OCI-LY7 (cell line): ENCODE measurements at regions not wholly inside any gene's neighbourhood (a gene's known extent, or its start where the extent isn't known, plus 50 kb on each side); places are given as distances from the start of the nearest gene placed in this dataset.

Experiments
- EZH2phosphoT487 ChIP-seq: fragments of 200-600 bp; sonication (generic); IDR thresholded peaks from 2 replicates; pipeline ENCODE4 v1.6.1; 2018; ENCODE audit warnings: low read depth, borderline replicate concordance, mild to moderate bottlenecking, mixed run types, antibody characterized with exemption, low read length, moderate library complexity, mixed read lengths
- TF ChIP-seq, protein P1 (sequence below): fragments of 200-600 bp; sonication (generic); conservative IDR thresholded peaks from 2 replicates; pipeline ENCODE4 v1.5.1; 2014; ENCODE audit warnings: mild to moderate bottlenecking, antibody characterized with exemption, low read length, moderate library complexity, mixed read lengths

DNA sequence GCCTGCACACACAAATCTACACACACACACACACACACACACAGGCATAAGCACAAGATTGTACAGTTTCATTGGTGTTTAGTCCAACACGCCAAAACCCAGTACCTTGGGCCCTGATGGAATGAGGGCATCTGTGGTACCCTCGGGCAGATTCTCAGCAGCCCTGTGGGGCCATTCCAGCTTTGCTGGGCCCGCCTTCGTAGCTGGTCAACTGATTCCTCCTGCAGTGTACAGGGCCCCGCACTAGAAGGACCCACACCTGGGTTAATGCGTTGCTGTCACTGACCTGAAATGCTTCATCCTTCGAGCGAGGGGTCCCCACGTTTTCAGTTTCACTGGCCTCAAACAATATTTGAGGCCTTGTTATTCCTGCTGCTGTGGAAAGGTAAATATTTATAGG, 731.2 kb downstream of the BRD1 start:
- TF ChIP-seq, protein P1, sequence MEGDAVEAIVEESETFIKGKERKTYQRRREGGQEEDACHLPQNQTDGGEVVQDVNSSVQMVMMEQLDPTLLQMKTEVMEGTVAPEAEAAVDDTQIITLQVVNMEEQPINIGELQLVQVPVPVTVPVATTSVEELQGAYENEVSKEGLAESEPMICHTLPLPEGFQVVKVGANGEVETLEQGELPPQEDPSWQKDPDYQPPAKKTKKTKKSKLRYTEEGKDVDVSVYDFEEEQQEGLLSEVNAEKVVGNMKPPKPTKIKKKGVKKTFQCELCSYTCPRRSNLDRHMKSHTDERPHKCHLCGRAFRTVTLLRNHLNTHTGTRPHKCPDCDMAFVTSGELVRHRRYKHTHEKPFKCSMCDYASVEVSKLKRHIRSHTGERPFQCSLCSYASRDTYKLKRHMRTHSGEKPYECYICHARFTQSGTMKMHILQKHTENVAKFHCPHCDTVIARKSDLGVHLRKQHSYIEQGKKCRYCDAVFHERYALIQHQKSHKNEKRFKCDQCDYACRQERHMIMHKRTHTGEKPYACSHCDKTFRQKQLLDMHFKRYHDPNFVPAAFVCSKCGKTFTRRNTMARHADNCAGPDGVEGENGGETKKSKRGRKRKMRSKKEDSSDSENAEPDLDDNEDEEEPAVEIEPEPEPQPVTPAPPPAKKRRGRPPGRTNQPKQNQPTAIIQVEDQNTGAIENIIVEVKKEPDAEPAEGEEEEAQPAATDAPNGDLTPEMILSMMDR, result no peak
- no peak for TF ChIP-seq EZH2phosphoT487
